Activated T-helper 2 cell treated with anti-CD3 and anti-CD28 coated beads, Interferon-gamma antibody, Interleukin-2, Interleukin-4, amounts not matched to agents 10 μg/mL and 5 μg/mL and 100 μg/mL, durations not matched to agents 14 hours and 24 hours and 36 hours (primary cell): ENCODE measurements at regions not wholly inside any gene's neighbourhood (a gene's known extent, or its start where the extent isn't known, plus 50 kb on each side); places are given as distances from the start of the nearest gene placed in this dataset.
"Not testable (repeated sequence)": the region's sequence is repeated elsewhere in the genome, so short reads cannot be mapped to it uniquely, and the experiment has no call there.

Experiments
- DNase-seq: peaks from one replicate; pipeline ENCODE4 v3.0.0; 2021; ENCODE audit warnings: low spot score
- H3K27ac Mint-ChIP-seq: one replicate; pipeline ENCODE4 v1.8.0; 2021; ENCODE audit warnings: mixed read lengths
- H3K27me3 Mint-ChIP-seq: one replicate; pipeline ENCODE4 v1.8.0; 2021; ENCODE audit warnings: low read depth, mixed read lengths
- H3K36me3 Mint-ChIP-seq: one replicate; pipeline ENCODE4 v1.8.0; 2021; ENCODE audit warnings: low read depth, mixed read lengths
- H3K4me1 Mint-ChIP-seq: one replicate; pipeline ENCODE4 v1.8.0; 2021; ENCODE audit warnings: low read depth, mixed read lengths
- H3K4me3 Mint-ChIP-seq: one replicate; pipeline ENCODE4 v1.8.0; 2021; ENCODE audit warnings: low read depth, mild to moderate bottlenecking, moderate library complexity, mixed read lengths
- H3K9me3 Mint-ChIP-seq: one replicate; pipeline ENCODE4 v1.8.0; 2021; ENCODE audit warnings: mixed read lengths
- intact Hi-C: fragments of 100-400 bp; cut with micrococcal nuclease; formaldehyde crosslinking; loops from one replicate; pipeline ENCODE4 v1.15.1; 2023

DNA sequence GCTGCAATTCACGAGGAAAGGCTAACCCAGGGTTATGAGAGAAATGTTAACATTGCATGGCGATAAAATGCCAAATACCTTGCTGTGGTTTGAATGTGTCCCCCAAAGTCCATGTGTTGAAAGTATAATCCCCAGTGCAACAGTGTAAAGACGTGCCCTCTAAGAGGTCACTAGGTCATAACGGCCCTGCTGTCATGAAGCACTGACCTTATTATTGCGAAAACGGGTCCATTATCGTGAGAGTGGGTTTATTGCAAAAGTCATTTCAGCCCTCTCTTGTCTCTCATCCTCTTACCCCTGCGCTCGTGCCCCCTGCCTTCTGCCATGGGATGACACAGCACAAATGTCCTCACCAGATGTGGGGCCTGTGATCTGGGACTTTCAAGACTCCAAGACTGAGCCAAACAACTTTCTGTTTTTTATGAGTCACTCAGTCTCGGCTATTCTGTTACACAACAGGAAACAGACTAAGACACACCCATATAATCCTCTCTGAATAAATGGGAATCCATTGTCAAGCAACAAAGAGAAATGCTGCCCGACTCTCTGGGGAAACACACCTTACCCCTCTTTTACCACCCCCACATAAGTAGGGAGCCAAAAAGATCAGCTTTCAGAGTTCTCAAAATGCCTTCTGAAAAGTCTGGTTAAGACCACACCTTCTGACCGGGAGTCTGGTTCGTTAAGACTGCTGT is 73.1 kb upstream of the UCN3 start:
- peak; percentile 49 for DNase-seq
- Mint-ChIP-seq H3K36me3 (peaks cover 25% of the 10 kb centered on the region), H3K9me3 (peaks cover 4% of the 10 kb centered on the region), H3K27me3 (no peaks in the 10 kb centered on the region), H3K4me1 (peaks cover 52% of the 10 kb centered on the region), H3K4me3 (peak overlapping the region; percentile 89), H3K27ac (peak overlapping the region; percentile 92)
- intact Hi-C loops, result loop anchor here (2.0 to 10.0 kb wide), 5 partner anchors 93 to 983 kb away; no protein-coding TSS in a partner anchor

DNA sequence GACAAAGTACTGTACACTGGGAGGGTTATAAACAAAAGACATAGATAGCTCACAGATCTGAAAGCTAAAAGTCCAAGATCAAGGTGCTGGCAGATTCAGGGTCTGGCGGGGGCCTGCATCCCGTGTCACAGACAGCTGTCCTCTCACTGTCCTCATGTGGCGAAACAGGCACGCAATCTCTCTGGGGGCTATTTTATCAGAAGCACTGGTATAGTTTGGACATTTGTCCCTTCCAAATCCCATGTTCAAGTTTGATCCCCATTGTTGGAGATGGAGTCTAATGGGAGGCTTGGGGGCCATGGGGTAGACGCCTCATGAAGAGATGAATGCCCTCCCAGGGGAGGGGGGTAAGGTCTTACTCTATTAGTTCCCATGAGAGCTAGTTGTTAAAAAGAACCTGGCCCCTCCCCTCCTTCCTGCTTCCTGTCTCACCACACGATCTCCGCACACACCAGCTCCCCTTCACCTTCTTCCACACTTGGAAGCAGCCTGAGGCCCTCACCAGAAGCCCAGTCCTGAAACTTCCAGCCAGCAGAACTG is 72.5 kb upstream of the UCN3 start:
- Mint-ChIP-seq H3K4me1 (peaks cover 58% of the 10 kb centered on the region), H3K27ac (peak overlapping the region; percentile 92), H3K36me3 (peaks cover 29% of the 10 kb centered on the region), H3K4me3 (peak overlapping the region; percentile 89), H3K9me3 (peaks cover 4% of the 10 kb centered on the region), H3K27me3 (no peaks in the 10 kb centered on the region)
- peak; percentile 39 for DNase-seq
- intact Hi-C loops, result loop anchor here (5.0 to 10.0 kb wide), 4 partner anchors 93 to 983 kb away; no protein-coding TSS in a partner anchor

DNA sequence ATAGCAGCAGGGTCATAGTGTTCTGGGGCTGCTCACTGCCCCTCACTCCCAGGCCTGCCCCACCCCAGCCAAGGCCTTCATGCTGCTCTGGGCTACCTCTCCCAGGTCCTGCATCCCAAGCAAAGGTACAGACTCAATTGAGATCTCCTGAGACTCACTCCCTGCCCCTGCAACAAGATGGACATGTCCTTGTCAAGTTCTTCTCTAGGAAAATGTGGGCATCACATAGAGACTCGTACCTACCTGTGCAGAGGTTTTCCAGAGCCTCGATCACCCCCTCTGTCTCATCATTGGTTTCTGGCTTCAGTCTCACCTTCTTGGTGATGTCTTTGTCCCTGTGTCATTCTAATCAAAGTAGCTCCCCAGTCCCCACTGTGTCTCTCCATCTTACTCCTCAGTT is 71.8 kb upstream of the UCN3 start:
- H3K4me1 Mint-ChIP-seq, result peaks cover 65% of the 10 kb centered on the region
- H3K9me3 Mint-ChIP-seq, H3K27me3 Mint-ChIP-seq, DNase-seq: not testable (repeated sequence)
- peaks cover 34% of the 10 kb centered on the region for H3K36me3 Mint-ChIP-seq
- H3K27ac Mint-ChIP-seq, result peak overlapping the region; percentile 92
- peak overlapping the region; percentile 89 for H3K4me3 Mint-ChIP-seq
- intact Hi-C loops, result loop anchor here (5.0 to 10.0 kb wide), 4 partner anchors 92 to 982 kb away; no protein-coding TSS in a partner anchor

DNA sequence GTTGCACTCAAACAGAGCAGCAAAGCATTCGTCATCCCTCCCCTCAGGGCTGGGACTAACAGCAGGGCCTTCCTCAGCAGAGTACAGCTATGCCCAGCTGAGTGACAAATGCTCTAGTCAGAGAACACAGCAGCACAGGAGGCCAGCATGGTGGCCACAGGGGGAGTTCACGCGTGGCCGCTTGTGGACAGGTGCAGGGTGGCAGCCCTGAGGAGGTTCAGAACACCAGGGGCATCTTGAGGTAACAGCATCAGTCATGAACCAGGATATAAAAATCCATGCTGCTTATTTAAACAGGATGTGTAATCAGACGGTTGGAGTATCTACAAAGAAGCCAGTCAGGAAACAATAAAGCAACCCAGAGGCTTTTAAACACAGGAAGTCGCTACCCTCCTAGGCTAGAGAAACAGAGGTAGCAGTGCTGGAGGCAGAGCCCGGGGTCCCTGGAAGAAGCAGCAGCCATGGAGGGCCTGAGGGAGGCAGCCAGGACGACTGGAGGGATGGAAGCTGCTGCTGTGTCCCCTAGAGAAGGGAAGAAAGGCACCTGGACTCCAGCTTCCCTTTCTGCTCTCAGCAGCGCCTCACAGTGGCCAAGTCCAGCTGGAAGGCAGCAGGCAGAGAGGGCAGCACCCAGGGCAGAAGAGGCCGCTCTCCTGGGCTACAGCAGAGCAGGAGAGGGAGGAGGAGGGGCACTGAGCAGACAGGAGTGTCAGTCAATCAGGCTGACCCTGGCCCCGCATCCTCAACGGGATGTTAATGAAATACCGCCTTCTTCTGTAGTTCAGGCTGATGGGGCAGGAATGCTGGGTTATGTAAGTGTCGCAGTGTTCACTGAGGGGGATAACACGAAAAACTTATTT is 70.8 kb upstream of the UCN3 start:
- H3K27me3 Mint-ChIP-seq, result no peaks in the 10 kb centered on the region
- peaks cover 4% of the 10 kb centered on the region for H3K9me3 Mint-ChIP-seq
- peak overlapping the region; percentile 89 for H3K4me3 Mint-ChIP-seq
- intact Hi-C loops, result loop anchor here (2.0 to 10.0 kb wide), 5 partner anchors 91 to 981 kb away; no protein-coding TSS in a partner anchor
- H3K4me1 Mint-ChIP-seq, result peaks cover 69% of the 10 kb centered on the region
- H3K36me3 Mint-ChIP-seq, result peaks cover 38% of the 10 kb centered on the region
- peak overlapping the region; percentile 92 for H3K27ac Mint-ChIP-seq
- peak; percentile 66 for DNase-seq

DNA sequence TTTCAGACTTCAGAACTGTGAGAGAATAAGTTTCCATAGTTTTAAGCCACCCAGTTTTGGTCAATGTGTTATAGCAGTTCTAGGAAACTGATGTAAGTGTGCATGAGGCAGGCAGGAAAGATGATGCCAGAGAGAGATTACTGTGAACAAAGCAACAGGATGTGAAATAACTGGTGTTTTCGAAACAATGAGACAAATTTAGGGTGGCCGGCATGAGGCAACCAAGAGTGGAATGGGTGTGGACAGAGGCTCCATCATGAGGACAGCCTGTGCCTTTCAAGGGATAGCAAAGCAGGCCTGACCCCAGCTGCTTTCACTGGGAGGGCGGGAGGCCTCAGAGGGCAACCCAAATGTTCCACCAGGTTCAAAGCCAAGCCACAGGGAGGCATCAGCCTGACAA is 67.3 kb upstream of the UCN3 start:
- Mint-ChIP-seq H3K27ac (peak overlapping the region; percentile 97), H3K9me3 (no peaks in the 10 kb centered on the region), H3K4me1 (peaks cover 60% of the 10 kb centered on the region), H3K27me3 (no peaks in the 10 kb centered on the region), H3K4me3 (peak overlapping the region; percentile 68), H3K36me3 (peaks cover 60% of the 10 kb centered on the region)
- peak; percentile 48 for DNase-seq
- intact Hi-C loops, result loop anchor here (1.0 to 10.0 kb wide), 5 partner anchors 15 to 977 kb away; no protein-coding TSS in a partner anchor

DNA sequence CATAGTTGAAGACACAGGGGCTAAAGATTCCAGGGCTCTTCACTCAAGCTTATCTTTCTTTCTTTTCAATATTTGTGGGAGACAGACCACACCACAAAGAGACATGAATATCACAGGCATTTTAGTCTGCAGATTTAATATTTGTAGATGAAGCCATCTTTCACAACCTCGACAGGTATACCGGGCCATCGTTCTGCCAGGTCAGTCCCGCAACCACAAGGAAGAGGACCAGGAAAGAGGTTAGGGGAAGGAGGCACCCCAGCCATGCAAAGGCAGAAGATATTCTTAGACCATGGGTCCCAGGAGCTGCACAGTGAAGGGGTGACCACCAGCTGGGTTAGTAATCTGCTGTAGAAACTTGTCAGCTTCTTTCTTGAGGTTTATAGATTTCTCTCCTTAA is 66.8 kb upstream of the UCN3 start:
- no peak for DNase-seq
- no peak overlapping the region for H3K4me3 Mint-ChIP-seq
- H3K36me3 Mint-ChIP-seq, result peaks cover 62% of the 10 kb centered on the region
- H3K27me3 Mint-ChIP-seq, result no peaks in the 10 kb centered on the region
- peaks cover 58% of the 10 kb centered on the region for H3K4me1 Mint-ChIP-seq
- intact Hi-C loops, result loop anchor here (1.0 to 10.0 kb wide), 5 partner anchors 15 to 977 kb away; no protein-coding TSS in a partner anchor
- peaks cover under 1% of the 10 kb centered on the region for H3K9me3 Mint-ChIP-seq
- H3K27ac Mint-ChIP-seq, result peak overlapping the region; percentile 97

DNA sequence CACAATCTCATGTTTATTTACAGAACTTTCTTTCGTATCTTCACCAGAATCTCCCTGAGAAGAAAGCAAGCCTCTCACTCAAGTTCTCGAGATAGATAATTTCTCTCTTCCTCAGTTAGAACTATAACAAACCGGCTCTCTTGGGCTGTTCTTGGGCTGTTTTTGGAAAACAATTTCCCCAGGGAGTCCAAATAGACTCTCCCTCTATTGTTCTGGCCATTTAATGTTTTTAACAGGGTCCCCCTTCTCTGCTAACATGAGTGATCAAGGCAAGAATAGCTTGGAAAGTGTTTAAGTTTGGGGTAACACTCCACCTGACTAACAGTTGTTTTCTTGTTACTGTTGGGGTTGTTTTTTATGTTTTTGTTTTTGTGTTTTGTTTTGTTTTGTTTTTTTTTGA is 64.8 kb upstream of the UCN3 start:
- H3K36me3 Mint-ChIP-seq, result peaks cover 75% of the 10 kb centered on the region
- peaks cover 18% of the 10 kb centered on the region for H3K9me3 Mint-ChIP-seq
- no peak overlapping the region for H3K27ac Mint-ChIP-seq
- no peak for DNase-seq
- no peak overlapping the region for H3K4me3 Mint-ChIP-seq
- H3K4me1 Mint-ChIP-seq, result peaks cover 41% of the 10 kb centered on the region
- no peaks in the 10 kb centered on the region for H3K27me3 Mint-ChIP-seq
- intact Hi-C loops, result loop anchor here (10.0 kb wide), 3 partner anchors 85 to 975 kb away; no protein-coding TSS in a partner anchor

DNA sequence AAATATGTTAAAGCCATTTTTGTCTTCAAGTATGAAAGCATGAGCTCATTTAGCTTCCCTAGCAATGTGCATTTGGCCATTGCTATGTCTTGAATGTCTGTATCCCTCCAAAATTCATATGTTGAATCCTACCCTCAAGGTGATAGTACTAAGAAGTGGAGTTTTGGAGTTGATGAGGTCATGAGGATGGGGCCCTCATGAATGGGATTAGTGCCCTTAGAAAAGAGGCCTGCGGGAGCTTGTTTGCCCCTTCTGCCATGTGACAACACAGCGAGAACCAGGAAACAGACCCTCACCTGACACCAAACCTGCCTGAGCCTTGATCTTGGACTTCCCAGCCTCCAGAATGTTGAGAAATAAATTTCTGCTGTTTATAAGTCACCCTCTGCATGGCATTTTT is 61.3 kb upstream of the UCN3 start:
- Mint-ChIP-seq H3K27ac (no peak overlapping the region), H3K4me3 (no peak overlapping the region), H3K9me3 (peaks cover 36% of the 10 kb centered on the region), H3K36me3 (peaks cover 59% of the 10 kb centered on the region), H3K27me3 (no peaks in the 10 kb centered on the region), H3K4me1 (peaks cover 10% of the 10 kb centered on the region)
- DNase-seq, result no peak
- intact Hi-C loops, result no loop called here

DNA sequence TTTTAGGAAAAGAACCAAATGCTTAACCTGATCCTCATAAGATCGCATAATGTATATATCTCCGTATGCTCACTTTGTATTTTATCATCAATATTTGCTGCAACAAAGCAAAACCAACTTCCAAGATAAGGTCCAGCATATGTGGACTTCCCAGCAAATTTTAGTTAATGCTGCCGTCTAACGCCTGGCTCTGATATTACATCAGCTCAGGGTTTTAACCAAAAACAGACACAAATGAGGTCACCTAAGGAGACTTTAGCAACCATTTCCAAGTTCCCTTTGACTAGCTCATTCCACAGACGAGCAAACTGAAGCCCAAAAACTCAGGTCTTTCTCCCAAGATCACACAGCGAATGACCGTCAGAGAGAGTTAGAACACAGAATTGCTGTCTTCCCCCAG is 59.4 kb upstream of the UCN3 start:
- Mint-ChIP-seq H3K27ac (no peak overlapping the region), H3K9me3 (peaks cover 36% of the 10 kb centered on the region), H3K36me3 (peaks cover 48% of the 10 kb centered on the region), H3K27me3 (no peaks in the 10 kb centered on the region), H3K4me3 (no peak overlapping the region), H3K4me1 (peaks cover 4% of the 10 kb centered on the region)
- DNase-seq, result no peak
- intact Hi-C loops, result no loop called here

DNA sequence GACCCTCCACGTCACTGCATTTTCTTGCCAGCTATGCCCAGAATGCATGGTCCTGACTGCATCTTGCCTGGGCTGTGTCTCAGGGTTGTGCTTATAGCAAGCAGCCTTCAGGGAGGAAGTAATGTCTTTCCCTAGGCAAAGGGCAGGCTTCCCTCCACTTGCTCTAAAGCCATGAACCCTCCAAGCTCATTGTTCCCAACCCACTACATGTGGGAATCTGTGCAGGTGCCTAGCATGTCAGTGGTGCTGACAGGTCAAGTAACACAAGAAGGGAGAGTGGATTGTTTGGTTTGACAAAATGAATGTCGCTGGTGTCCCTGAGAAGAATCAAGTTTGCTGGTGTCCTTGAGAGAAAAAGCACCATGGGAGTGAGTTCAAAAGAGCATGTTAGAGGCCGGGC is 53.9 kb upstream of the UCN3 start:
- no peak for DNase-seq
- Mint-ChIP-seq H3K27ac (no peak overlapping the region), H3K36me3 (peaks cover 14% of the 10 kb centered on the region), H3K9me3 (peaks cover 12% of the 10 kb centered on the region), H3K27me3 (no peaks in the 10 kb centered on the region), H3K4me3 (no peak overlapping the region), H3K4me1 (peaks cover 11% of the 10 kb centered on the region)
- intact Hi-C loops, result no loop called here

DNA sequence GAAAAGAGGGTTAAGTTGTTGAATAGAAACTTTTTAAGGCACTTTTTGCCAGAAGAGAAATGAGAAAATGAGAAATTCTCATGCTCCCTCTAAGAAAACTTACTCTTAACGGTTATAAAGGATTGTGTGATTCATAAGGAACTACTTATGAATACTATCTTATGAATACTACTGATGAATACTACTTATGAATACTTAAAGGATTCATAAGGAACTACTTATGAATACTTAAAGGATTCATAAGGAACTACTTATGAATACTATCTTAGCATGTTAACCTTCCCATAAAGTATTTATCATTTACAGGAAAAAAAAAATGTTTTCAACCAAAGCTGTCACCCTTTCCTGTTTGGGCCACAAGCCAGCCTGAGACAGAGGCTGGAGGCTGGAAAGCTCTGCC is 53.1 kb upstream of the UCN3 start:
- intact Hi-C loops, result no loop called here
- H3K36me3 Mint-ChIP-seq, result peaks cover 9% of the 10 kb centered on the region
- H3K4me1 Mint-ChIP-seq, result peaks cover 16% of the 10 kb centered on the region
- no peaks in the 10 kb centered on the region for H3K27me3 Mint-ChIP-seq
- H3K4me3 Mint-ChIP-seq, result no peak overlapping the region
- H3K9me3 Mint-ChIP-seq, result peaks cover 5% of the 10 kb centered on the region
- no peak overlapping the region for H3K27ac Mint-ChIP-seq
- no peak for DNase-seq

DNA sequence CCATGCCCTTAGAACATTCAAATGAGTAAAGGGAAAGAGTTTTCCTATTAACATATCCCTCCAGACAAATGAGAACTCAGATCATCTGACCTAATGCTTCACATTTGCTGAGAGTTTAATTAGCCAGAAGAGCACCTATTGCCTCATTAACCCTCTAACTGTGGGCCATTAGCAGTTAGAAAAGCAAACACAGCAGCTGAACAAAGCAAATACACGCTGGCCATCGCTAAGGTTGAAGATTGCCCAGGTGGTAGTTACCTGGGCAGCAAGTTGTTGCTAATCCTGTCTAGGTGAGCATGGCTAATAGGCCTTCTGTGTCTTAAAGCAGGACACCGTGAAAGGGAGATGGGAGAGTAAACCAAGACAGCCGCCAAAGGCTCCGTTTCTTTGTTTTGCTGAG is 49.9 kb upstream of the UCN3 start:
- Mint-ChIP-seq H3K36me3 (peaks cover 6% of the 10 kb centered on the region), H3K27ac (no peak overlapping the region), H3K4me3 (no peak overlapping the region), H3K27me3 (no peaks in the 10 kb centered on the region), H3K9me3 (peaks cover 3% of the 10 kb centered on the region), H3K4me1 (peaks cover 34% of the 10 kb centered on the region)
- intact Hi-C loops, result loop anchor here (5.0 kb wide), 1 partner anchor 33 kb away; no protein-coding TSS in a partner anchor
- no peak for DNase-seq
